GM12878 (cell line): ENCODE measurements at regions not wholly inside any gene's neighbourhood (a gene's known extent, or its start where the extent isn't known, plus 50 kb on each side); places are given as distances from the start of the nearest gene placed in this dataset.

Source experiments
- ATAC-seq: fragments of 200-7000 bp; cut with Tn5 transposase; 3 replicates; pipeline ENCODE4 v1.9.1; 2020; ENCODE audit warnings: mild to moderate bottlenecking, moderate library complexity
- BruUV-seq: library from RNA; stranded (reverse); fragments of 400-500 nt; replicated peaks from 2 replicates; lab custom pipeline; 2021; lab: Mats Ljungman, UMichigan
- CTCF ChIA-PET: fragments of 300-600 bp; sonication (Branson Sonifier 250); formaldehyde crosslinking; extraction: SDS; loops from one replicate; lab custom pipeline; 2021; ENCODE audit warnings: inconsistent platforms; lab: Yijun Ruan, JAX
- POLR2A ChIA-PET: fragments of 350-600 bp; formaldehyde crosslinking; extraction: SDS; loops from one replicate; lab custom pipeline; 2021; ENCODE audit warnings: inconsistent platforms; lab: Charles Lee
- RAD21 ChIA-PET: fragments of 300-600 bp; sonication (Branson Sonifier 250); formaldehyde crosslinking; loops from one replicate; lab custom pipeline; 2023; ENCODE audit warnings: antibody characterized with exemption; ENCODE audit not compliant: unreplicated experiment; lab: Charles Lee
- SMC1A ChIA-PET: fragments of 300-600 bp; sonication (Branson Sonifier 250); formaldehyde crosslinking; loops from one replicate; lab custom pipeline; 2023; ENCODE audit not compliant: unreplicated experiment, uncharacterized antibody; lab: Charles Lee
- DNase-seq: peaks from one replicate; pipeline ENCODE4 v3.0.0-alpha.2; 2011; ENCODE audit warnings: low read depth, low spot score
- FAIRE-seq: peaks from 3 replicates; lab custom pipeline; 2011; peaks lifted over from hg19 to GRCh38; lab: Jason Lieb, UNC
- H2AFZ ChIP-seq: 2 replicates; pipeline ENCODE4 v1.6.0; 2011; ENCODE audit warnings: low read depth, low read length, control low read depth; ENCODE audit not compliant: control insufficient read depth
- H3K27ac ChIP-seq: 2 replicates; pipeline ENCODE4 v1.5.1; 2011; ENCODE audit warnings: control low read depth; ENCODE audit not compliant: control insufficient read depth, insufficient read depth
- H3K27me3 ChIP-seq, 2 experiments: replicated peaks in 1 of 2; 2 replicates each; pipeline versions ENCODE4 v1.6.0 to v1.6.1; 2011; ENCODE audit warnings: low read length in 1 of 2; ENCODE audit not compliant: control insufficient read depth in 2 of 2, insufficient read depth in 2 of 2
- H3K36me3 ChIP-seq, 2 experiments: 2 replicates each; pipeline ENCODE4 v1.5.1; 2011; ENCODE audit warnings: low read length in 1 of 2; ENCODE audit not compliant: control insufficient read depth in 2 of 2, insufficient read depth in 2 of 2
- H3K4me1 ChIP-seq: 2 replicates; pipeline ENCODE4 v1.6.1; 2011; ENCODE audit warnings: mild to moderate bottlenecking, low read length, moderate library complexity, mixed read lengths; ENCODE audit not compliant: control insufficient read depth, insufficient read depth
- H3K4me2 ChIP-seq: 2 replicates; pipeline ENCODE4 v1.6.0; 2011; ENCODE audit warnings: control low read depth; ENCODE audit not compliant: control insufficient read depth, insufficient read depth
- H3K4me3 ChIP-seq: fragments of 200-600 bp; sonication (generic); 2 replicates; pipeline ENCODE4 v1.5.1; 2016
- H3K79me2 ChIP-seq: 2 replicates; pipeline ENCODE4 v1.6.0; 2011; ENCODE audit warnings: low read length; ENCODE audit not compliant: control insufficient read depth, insufficient read depth
- H3K9ac ChIP-seq: 2 replicates; pipeline ENCODE4 v1.8.0; 2011; ENCODE audit warnings: low read length, control low read depth, mixed read lengths; ENCODE audit not compliant: control insufficient read depth, insufficient read depth
- H3K9me3 ChIP-seq: replicated peaks from 3 replicates; pipeline ENCODE4 v1.5.1; 2011; ENCODE audit warnings: mild to moderate bottlenecking, low read length; ENCODE audit not compliant: control insufficient read depth, insufficient read depth
- H4K20me1 ChIP-seq: 2 replicates; pipeline ENCODE4 v1.6.0; 2011; ENCODE audit not compliant: control insufficient read depth, insufficient read depth
- BCL11A ChIP-seq: IDR thresholded peaks from 2 replicates; pipeline ENCODE4 v1.6.1; 2011; ENCODE audit warnings: low read depth, low read length
- CTCF ChIP-seq, 3 experiments: IDR thresholded peaks in 2 of 3; conservative IDR thresholded peaks in 1 of 3; 2 replicates each; pipeline ENCODE4 v1.5.1; 2011; ENCODE audit warnings: low read depth in 3 of 3, low read length in 3 of 3, mild to moderate bottlenecking in 3 of 3, control low read depth in 2 of 3, moderate library complexity in 2 of 3, inconsistent platforms in 1 of 3, mixed read lengths in 1 of 3; ENCODE audit not compliant: control insufficient read depth in 2 of 3, insufficient read depth in 1 of 3; ENCODE audit errors: extremely low read depth in 1 of 3
- ETV6 ChIP-seq, 2 experiments: fragments of 450-650 bp in 1 of 2; IDR thresholded peaks in 1 of 2; conservative IDR thresholded peaks in 1 of 2; 2 replicates each; pipeline ENCODE4 v1.6.1; 2014; ENCODE audit warnings: antibody characterized with exemption in 1 of 2, borderline replicate concordance in 1 of 2, low read depth in 1 of 2, mild to moderate bottlenecking in 1 of 2, moderate library complexity in 1 of 2
- HDGF ChIP-seq: fragments of 450-650 bp; IDR thresholded peaks from 2 replicates; pipeline ENCODE4 v1.6.1; 2016; ENCODE audit warnings: antibody characterized with exemption
- RAD21 ChIP-seq: IDR thresholded peaks from 2 replicates; pipeline ENCODE4 v1.6.1; 2011; ENCODE audit warnings: mild to moderate bottlenecking, low read depth, low read length, moderate library complexity; ENCODE audit not compliant: insufficient read depth
- RFX5 ChIP-seq: IDR thresholded peaks from 2 replicates; pipeline ENCODE4 v1.6.1; 2011; ENCODE audit warnings: low read depth, low read length, improper control_type of control experiment
- RUNX3 ChIP-seq: IDR thresholded peaks from 2 replicates; pipeline ENCODE4 v1.6.1; 2012; ENCODE audit warnings: low read length, inconsistent platforms
- SPI1 ChIP-seq: IDR thresholded peaks from 2 replicates; pipeline ENCODE4 v1.6.1; 2011; ENCODE audit warnings: low read depth, mild to moderate bottlenecking, low read length, moderate library complexity, borderline replicate concordance; ENCODE audit not compliant: insufficient read depth
- TAF1 ChIP-seq: IDR thresholded peaks from 2 replicates; pipeline ENCODE4 v1.6.1; 2011; ENCODE audit warnings: mild to moderate bottlenecking, low read depth, low read length, borderline replicate concordance
- WGBS: methylation state at CpG from one replicate; pipeline ENCODE4 v1.1.6; 2016; ENCODE audit warnings: low lambda C conversion rate; ENCODE audit not compliant: insufficient replicate concordance, insufficient coverage; ENCODE audit errors: missing lambda C conversion rate; 5-methylcytosine and 5-hydroxymethylcytosine counted together
- in situ Hi-C: fragments of 300-500 bp; cut with MboI; formaldehyde crosslinking; loops from 9 replicates; pipeline ENCODE4 v1.14.3; 2018; ENCODE audit warnings: mixed read lengths
- intact Hi-C: fragments of 100-400 bp; cut with micrococcal nuclease; formaldehyde crosslinking; loops from one replicate; pipeline ENCODE4 v1.14.2; 2022; ENCODE audit not compliant: unreplicated experiment

DNA sequence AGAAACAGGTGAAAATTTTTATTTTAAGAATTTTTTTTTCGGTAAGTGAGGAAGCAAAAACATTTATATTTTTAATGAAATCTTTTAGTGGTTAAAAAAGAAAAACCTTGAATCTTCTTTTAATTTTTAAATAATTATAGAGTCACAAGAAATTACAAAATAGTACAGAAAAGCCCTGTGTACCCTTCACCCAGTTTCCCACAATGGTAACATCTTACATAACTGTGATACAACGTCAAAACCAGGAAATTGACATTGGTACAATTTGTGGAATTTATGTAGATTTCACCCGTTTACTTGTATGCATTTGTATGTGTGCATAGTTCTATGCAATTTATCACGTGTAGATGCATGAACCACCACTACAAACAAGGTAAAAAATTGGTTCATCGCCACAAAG is 285.9 kb downstream of the MTX2 start (continued):
- TF ChIP-seq RFX5 = no peak
- no peak for TF ChIP-seq ETV6 (conservative IDR thresholded peaks at IDR 0.05 in 1 of 2, IDR thresholded peaks at IDR 0.05 in 1 of 2; ENCODE audit: borderline replicate concordance in 1 of 2, low read depth in 1 of 2)
- no peak for TF ChIP-seq CTCF (IDR thresholded peaks at IDR 0.05 in 2 of 3, conservative IDR thresholded peaks at IDR 0.05 in 1 of 3; ENCODE audit: control insufficient read depth in 2 of 3, extremely low read depth in 1 of 3, insufficient read depth in 1 of 3, low read depth in 3 of 3, low read length in 3 of 3)
- TF ChIP-seq HDGF = no peak
- TF ChIP-seq BCL11A = no peak
- no peak for TF ChIP-seq TAF1

DNA sequence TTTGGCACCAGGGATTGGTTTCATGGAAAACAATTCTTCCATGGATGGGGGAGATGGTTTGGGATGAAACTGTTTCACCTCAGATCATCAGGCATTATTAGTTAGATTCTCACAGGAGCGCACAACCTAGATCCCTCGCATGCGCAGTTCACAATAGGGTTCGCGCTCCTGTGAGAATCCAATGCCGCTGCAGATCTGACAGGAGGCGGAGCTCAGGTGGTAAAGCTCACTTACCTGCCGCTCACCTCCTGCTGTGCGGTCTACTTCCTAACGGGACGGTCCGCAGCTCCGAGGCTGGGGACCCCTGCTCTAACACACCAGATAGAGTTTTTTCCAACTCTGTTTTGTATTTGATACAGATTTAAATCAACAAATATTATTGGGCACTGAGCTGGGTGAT is 286.5 kb downstream of the MTX2 start:
- no TSS peak for BruUV-seq
- in situ Hi-C loops = no loop called here

More for the DNA sequence above, 286.5 kb downstream of the MTX2 start:
- FAIRE-seq (no peak), DNase-seq (no peak), ATAC-seq (no peak)
- Histone ChIP-seq H3K9ac (no peak overlapping the region), H2AFZ (no peak overlapping the region), H4K20me1 (no peaks in the 10 kb centered on the region), H3K9me3 (no peaks in the 10 kb centered on the region), H3K27me3 (0 out of 4 replicates have a peak, but pooled peaks cover 0 to 3% of the 10 kb centered on the region in 2 experiments), H3K36me3 (no peaks in the 10 kb centered on the region), H3K27ac (no peak overlapping the region), H3K4me2 (no peak overlapping the region), H3K4me1 (no peaks in the 10 kb centered on the region), H3K79me2 (no peaks in the 10 kb centered on the region)
- intact Hi-C loops = loop anchor here (5.0 kb wide), 1 partner anchor 97 kb away; no protein-coding TSS in a partner anchor
- POLR2A ChIA-PET = no interaction called here
- 52% methylated on average over 13 of the region's 13 CpGs for WGBS
- SMC1A ChIA-PET = interaction anchor here (0.7 to 2.4 kb wide), 5 partner anchors 259 to 416 kb away, joined by 3 to 6 read pairs (median 3); no protein-coding TSS in a partner anchor
- TF ChIP-seq RAD21 = no peak
- no peak for TF ChIP-seq SPI1
- TF ChIP-seq RUNX3 = no peak
- TF ChIP-seq, all 136 proteins: peak for 0
- no peak overlapping the region for H3K4me3 ChIP-seq
- CTCF ChIA-PET = interaction anchor here (1.0 to 1.2 kb wide), 4 partner anchors 95 to 415 kb away, joined by 3 to 10 read pairs (median 4); no protein-coding TSS in a partner anchor
- RAD21 ChIA-PET = interaction anchor here (1.3 to 1.6 kb wide), 3 partner anchors 101 to 416 kb away, joined by 5 to 6 read pairs (median 6); no protein-coding TSS in a partner anchor
